ENCODE measurements at regions not wholly inside any gene's neighbourhood (a gene's known extent, or its start where the extent isn't known, plus 50 kb on each side); places are given as distances from the start of the nearest gene placed in this dataset.

DNA sequence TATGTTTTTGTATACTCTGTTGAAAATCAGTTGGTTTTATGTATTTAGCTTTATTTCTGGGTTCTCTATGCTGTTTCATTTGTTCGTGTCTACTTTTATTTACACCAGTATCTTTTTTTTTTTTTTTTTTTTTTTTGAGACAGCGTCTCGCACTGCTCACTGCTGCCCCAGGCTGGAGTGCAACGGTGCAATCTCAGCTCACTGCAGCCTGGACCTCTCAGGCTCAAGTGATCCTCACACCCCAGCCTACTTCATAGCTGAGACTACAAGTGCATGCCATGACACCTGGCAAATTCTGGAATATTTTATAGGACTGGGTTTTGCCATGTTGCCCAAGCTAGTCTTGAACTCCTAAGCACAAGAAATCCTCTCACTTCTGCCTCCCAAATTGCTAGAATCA lies 869.4 kb upstream of the CDH6 start:
- no peak for TF ChIP-seq USF1 (IDR thresholded peaks at IDR 0.05)
- TF ChIP-seq ZBTB7A (IDR thresholded peaks at IDR 0.05; ENCODE audit: low read depth), result no peak
- no peak for TF ChIP-seq TCF12 (IDR thresholded peaks at IDR 0.05; ENCODE audit: low read depth)
- TF ChIP-seq RAD21 (IDR thresholded peaks at IDR 0.05; ENCODE audit: low read depth), result no peak
- TF ChIP-seq YY1 (IDR thresholded peaks at IDR 0.05; ENCODE audit: low read depth), result no peak
- TF ChIP-seq, protein P1, sequence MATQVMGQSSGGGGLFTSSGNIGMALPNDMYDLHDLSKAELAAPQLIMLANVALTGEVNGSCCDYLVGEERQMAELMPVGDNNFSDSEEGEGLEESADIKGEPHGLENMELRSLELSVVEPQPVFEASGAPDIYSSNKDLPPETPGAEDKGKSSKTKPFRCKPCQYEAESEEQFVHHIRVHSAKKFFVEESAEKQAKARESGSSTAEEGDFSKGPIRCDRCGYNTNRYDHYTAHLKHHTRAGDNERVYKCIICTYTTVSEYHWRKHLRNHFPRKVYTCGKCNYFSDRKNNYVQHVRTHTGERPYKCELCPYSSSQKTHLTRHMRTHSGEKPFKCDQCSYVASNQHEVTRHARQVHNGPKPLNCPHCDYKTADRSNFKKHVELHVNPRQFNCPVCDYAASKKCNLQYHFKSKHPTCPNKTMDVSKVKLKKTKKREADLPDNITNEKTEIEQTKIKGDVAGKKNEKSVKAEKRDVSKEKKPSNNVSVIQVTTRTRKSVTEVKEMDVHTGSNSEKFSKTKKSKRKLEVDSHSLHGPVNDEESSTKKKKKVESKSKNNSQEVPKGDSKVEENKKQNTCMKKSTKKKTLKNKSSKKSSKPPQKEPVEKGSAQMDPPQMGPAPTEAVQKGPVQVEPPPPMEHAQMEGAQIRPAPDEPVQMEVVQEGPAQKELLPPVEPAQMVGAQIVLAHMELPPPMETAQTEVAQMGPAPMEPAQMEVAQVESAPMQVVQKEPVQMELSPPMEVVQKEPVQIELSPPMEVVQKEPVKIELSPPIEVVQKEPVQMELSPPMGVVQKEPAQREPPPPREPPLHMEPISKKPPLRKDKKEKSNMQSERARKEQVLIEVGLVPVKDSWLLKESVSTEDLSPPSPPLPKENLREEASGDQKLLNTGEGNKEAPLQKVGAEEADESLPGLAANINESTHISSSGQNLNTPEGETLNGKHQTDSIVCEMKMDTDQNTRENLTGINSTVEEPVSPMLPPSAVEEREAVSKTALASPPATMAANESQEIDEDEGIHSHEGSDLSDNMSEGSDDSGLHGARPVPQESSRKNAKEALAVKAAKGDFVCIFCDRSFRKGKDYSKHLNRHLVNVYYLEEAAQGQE (IDR thresholded peaks at IDR 0.05; ENCODE audit: low read depth), result no peak
- no peak for TF ChIP-seq CEBPB (IDR thresholded peaks at IDR 0.05)
- TF ChIP-seq NFIC (IDR thresholded peaks at IDR 0.05), result no peak
- TF ChIP-seq EP300 (IDR thresholded peaks at IDR 0.05; ENCODE audit: borderline replicate concordance), result no peak
- no peak for TF ChIP-seq TAF1 (IDR thresholded peaks at IDR 0.05; ENCODE audit: low read depth)
- no peak for TF ChIP-seq MAX (IDR thresholded peaks at IDR 0.05)
- TF ChIP-seq TEAD4 (IDR thresholded peaks at IDR 0.05), result no peak
- TF ChIP-seq EGR1 (IDR thresholded peaks at IDR 0.05), result no peak
- no peak for TF ChIP-seq CREB1 (IDR thresholded peaks at IDR 0.05; ENCODE audit: low read depth)
- no peak for TF ChIP-seq FOXM1 (IDR thresholded peaks at IDR 0.05; ENCODE audit: borderline replicate concordance, low read depth)

DNA sequence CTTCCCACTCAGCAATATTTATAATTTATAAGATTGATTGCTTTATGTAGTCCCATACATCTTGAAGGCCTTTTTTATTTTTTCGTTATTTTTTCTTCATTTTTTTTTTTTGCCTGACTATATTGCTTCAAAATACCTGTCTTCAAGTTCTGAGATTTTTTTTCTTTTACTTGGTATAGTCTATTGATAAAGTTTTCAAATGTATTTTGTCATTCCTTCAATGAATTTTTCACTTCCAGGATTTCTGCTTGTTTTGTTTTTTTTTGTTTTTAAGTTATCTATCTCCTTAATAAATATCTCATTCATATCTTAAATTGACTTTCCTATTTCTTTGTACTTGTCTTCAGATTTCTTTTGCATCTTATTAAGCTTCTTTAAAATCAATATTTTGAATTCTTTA lies 905.6 kb upstream of the CDH6 start:
- TF ChIP-seq RAD21 (IDR thresholded peaks at IDR 0.05; ENCODE audit: low read depth) (no peak), CEBPB (IDR thresholded peaks at IDR 0.05) (no peak), TAF1 (IDR thresholded peaks at IDR 0.05; ENCODE audit: low read depth) (no peak), EGR1 (IDR thresholded peaks at IDR 0.05) (no peak), FOXM1 (IDR thresholded peaks at IDR 0.05; ENCODE audit: borderline replicate concordance, low read depth) (no peak), TEAD4 (IDR thresholded peaks at IDR 0.05) (no peak), YY1 (IDR thresholded peaks at IDR 0.05; ENCODE audit: low read depth) (no peak), MAX (IDR thresholded peaks at IDR 0.05) (no peak), USF1 (IDR thresholded peaks at IDR 0.05) (no peak), NFIC (IDR thresholded peaks at IDR 0.05) (no peak), CREB1 (IDR thresholded peaks at IDR 0.05; ENCODE audit: low read depth) (no peak), TCF12 (IDR thresholded peaks at IDR 0.05; ENCODE audit: low read depth) (no peak), ZBTB7A (IDR thresholded peaks at IDR 0.05; ENCODE audit: low read depth) (no peak), EP300 (IDR thresholded peaks at IDR 0.05; ENCODE audit: borderline replicate concordance) (no peak)
- TF ChIP-seq, protein P1 (IDR thresholded peaks at IDR 0.05; ENCODE audit: low read depth), result no peak

- TF ChIP-seq FOXM1 (IDR thresholded peaks at IDR 0.05; ENCODE audit: borderline replicate concordance, low read depth) (no peak), EP300 (IDR thresholded peaks at IDR 0.05; ENCODE audit: borderline replicate concordance) (no peak), EGR1 (IDR thresholded peaks at IDR 0.05) (no peak), MAX (IDR thresholded peaks at IDR 0.05) (no peak)
- TF ChIP-seq, protein P1 (IDR thresholded peaks at IDR 0.05; ENCODE audit: low read depth), result no peak
Observed at GRCh38 chr5:30279237-30279636, 914.2 kb upstream of the CDH6 start.

- TF ChIP-seq TEAD4 (IDR thresholded peaks at IDR 0.05) (no peak), USF1 (IDR thresholded peaks at IDR 0.05) (no peak), MAX (IDR thresholded peaks at IDR 0.05) (no peak), CREB1 (IDR thresholded peaks at IDR 0.05; ENCODE audit: low read depth) (no peak), TCF12 (IDR thresholded peaks at IDR 0.05; ENCODE audit: low read depth) (no peak), EP300 (IDR thresholded peaks at IDR 0.05; ENCODE audit: borderline replicate concordance) (no peak)
Observed at GRCh38 chr5:30267026-30267425, 926.5 kb upstream of the CDH6 start.

Measured in Ishikawa (cell line).